Activated CD4-positive, alpha-beta T cell treated with anti-CD3 and anti-CD28 coated beads, Interleukin-2, Interleukin-4, amounts not matched to agents 100 ng/mL and 50 ng/mL, durations not matched to agents 16 hours and 8 hours (primary cell): ENCODE measurements at regions not wholly inside any gene's neighbourhood (a gene's known extent, or its start where the extent isn't known, plus 50 kb on each side); places are given as distances from the start of the nearest gene placed in this dataset.

Experiments used
- DNase-seq: peaks from one replicate; pipeline ENCODE4 v3.0.0-alpha.2; 2020; ENCODE audit warnings: low spot score

- DNase-seq, result no peak
Observed at GRCh38 chr16:64409783-64410210, 712.1 kb downstream of the CDH11 start.

- no peak for DNase-seq
Observed at GRCh38 chr16:64408699-64409098, 713.2 kb downstream of the CDH11 start.

- no peak for DNase-seq
Observed at GRCh38 chr16:64406770-64407181, 715.1 kb downstream of the CDH11 start.

GRCh38 chr16:64403352-64403751, 718.5 kb downstream of the CDH11 start:
- no peak for DNase-seq

GRCh38 chr16:64398793-64399192, 723.1 kb downstream of the CDH11 start:
- DNase-seq, result no peak

- DNase-seq, result no peak
Observed at GRCh38 chr16:64397945-64398508, 723.8 kb downstream of the CDH11 start.

GRCh38 chr16:64397042-64397441, 724.8 kb downstream of the CDH11 start:
- DNase-seq, result no peak

- no peak for DNase-seq
Observed at GRCh38 chr16:64394061-64394460, 727.8 kb downstream of the CDH11 start.

- DNase-seq, result no peak
Observed at GRCh38 chr16:64392456-64392855, 729.4 kb downstream of the CDH11 start.

GRCh38 chr16:64391063-64391600, 730.7 kb downstream of the CDH11 start:
- DNase-seq, result no peak

- no peak for DNase-seq
Observed at GRCh38 chr16:64390102-64390501, 731.8 kb downstream of the CDH11 start.

GRCh38 chr16:64384636-64385035, 737.2 kb downstream of the CDH11 start:
- no peak for DNase-seq

GRCh38 chr16:64381979-64382378, 739.9 kb downstream of the CDH11 start:
- no peak for DNase-seq

- no peak for DNase-seq
Observed at GRCh38 chr16:64380751-64381150, 741.1 kb downstream of the CDH11 start.

GRCh38 chr16:64375391-64375980, 746.4 kb downstream of the CDH11 start:
- no peak for DNase-seq

- DNase-seq, result no peak
Observed at GRCh38 chr16:64370112-64370511, 751.8 kb downstream of the CDH11 start.

GRCh38 chr16:64365448-64365931, 756.4 kb downstream of the CDH11 start:
- no peak for DNase-seq

- DNase-seq, result no peak
Observed at GRCh38 chr16:64364894-64365293, 757.0 kb downstream of the CDH11 start.

GRCh38 chr16:64364416-64364815, 757.4 kb downstream of the CDH11 start:
- DNase-seq, result no peak

- no peak for DNase-seq
Observed at GRCh38 chr16:64364016-64364415, 757.8 kb downstream of the CDH11 start.

- DNase-seq, result no peak
Observed at GRCh38 chr16:64363039-64363438, 758.8 kb downstream of the CDH11 start.

GRCh38 chr16:64362193-64362592, 759.7 kb downstream of the CDH11 start:
- DNase-seq, result no peak

- no peak for DNase-seq
Observed at GRCh38 chr16:64361753-64362152, 760.1 kb downstream of the CDH11 start.

- no peak for DNase-seq
Observed at GRCh38 chr16:64358291-64358690, 763.6 kb downstream of the CDH11 start.
